SK-N-SH (cell line): ENCODE measurements at regions not wholly inside any gene's neighbourhood (a gene's known extent, or its start where the extent isn't known, plus 50 kb on each side); places are given as distances from the start of the nearest gene placed in this dataset.

Source experiments
- CTCF ChIP-seq: fragments of 200-600 bp; sonication (generic); IDR thresholded peaks from 2 replicates; pipeline ENCODE4 v1.6.1; 2017; ENCODE audit warnings: antibody characterized with exemption, mild to moderate bottlenecking, moderate library complexity
- EZH2phosphoT487 ChIP-seq: fragments of 200-600 bp; sonication (generic); IDR thresholded peaks from 2 replicates; pipeline ENCODE4 v1.6.1; 2017; ENCODE audit warnings: low read depth, mixed run types, mild to moderate bottlenecking, antibody characterized with exemption, moderate library complexity, borderline replicate concordance
- REST ChIP-seq: IDR thresholded peaks from 2 replicates; pipeline ENCODE4 v1.6.1; 2012; ENCODE audit warnings: mild to moderate bottlenecking, low read depth, low read length, moderate library complexity

- TF ChIP-seq EZH2phosphoT487 (no peak), REST (no peak), CTCF (no peak)
These were observed 630.0 kb upstream of the MBL2 start for GRCh38 chr10:53402594-53402993.
